Putamen (tissue), 1 donor: ENCODE measurements at regions not wholly inside any gene's neighbourhood (a gene's known extent, or its start where the extent isn't known, plus 50 kb on each side); places are given as distances from the start of the nearest gene placed in this dataset.

Experiments
- DNase-seq: peaks from one replicate; pipeline ENCODE4 v3.0.0-alpha.2; 2016; ENCODE audit warnings: low spot score

- peak; percentile 28 for DNase-seq
These were observed 734.5 kb downstream of the PTPRU start for GRCh38 chr1:29970747-29971325.

GRCh38 chr1:29969576-29969975, 733.3 kb downstream of the PTPRU start:
- no peak for DNase-seq

GRCh38 chr1:29967261-29967660, 730.9 kb downstream of the PTPRU start:
- DNase-seq = no peak

GRCh38 chr1:29966526-29967045, 730.3 kb downstream of the PTPRU start:
- DNase-seq = no peak

- DNase-seq = no peak
These were observed 728.6 kb downstream of the PTPRU start for GRCh38 chr1:29964718-29965533.

GRCh38 chr1:29963946-29964345, 727.6 kb downstream of the PTPRU start:
- DNase-seq = no peak

GRCh38 chr1:29962831-29963247, 726.5 kb downstream of the PTPRU start:
- DNase-seq = no peak

GRCh38 chr1:29962336-29962735, 726.0 kb downstream of the PTPRU start:
- DNase-seq = no peak

- DNase-seq = no peak
These were observed 725.2 kb downstream of the PTPRU start for GRCh38 chr1:29961293-29962059.

GRCh38 chr1:29960876-29961275, 724.6 kb downstream of the PTPRU start:
- DNase-seq = no peak

GRCh38 chr1:29960156-29960755, 723.9 kb downstream of the PTPRU start:
- no peak for DNase-seq

GRCh38 chr1:29959356-29959755, 723.0 kb downstream of the PTPRU start:
- no peak for DNase-seq

GRCh38 chr1:29958271-29958670, 721.9 kb downstream of the PTPRU start:
- DNase-seq = no peak

GRCh38 chr1:29956349-29957030, 720.2 kb downstream of the PTPRU start:
- no peak for DNase-seq

- DNase-seq = no peak
These were observed 718.3 kb downstream of the PTPRU start for GRCh38 chr1:29954591-29954990.

GRCh38 chr1:29953961-29954360, 717.6 kb downstream of the PTPRU start:
- no peak for DNase-seq

- DNase-seq = no peak
These were observed 713.4 kb downstream of the PTPRU start for GRCh38 chr1:29949676-29950075.

- no peak for DNase-seq
These were observed 712.3 kb downstream of the PTPRU start for GRCh38 chr1:29948581-29948980.

GRCh38 chr1:29946057-29946456, 709.7 kb downstream of the PTPRU start:
- DNase-seq = no peak

- no peak for DNase-seq
These were observed 709.1 kb downstream of the PTPRU start for GRCh38 chr1:29945426-29945825.

- DNase-seq = no peak
These were observed 708.1 kb downstream of the PTPRU start for GRCh38 chr1:29944253-29944905.
